GM19468 (cell line): ENCODE measurements at regions not wholly inside any gene's neighbourhood (a gene's known extent, or its start where the extent isn't known, plus 50 kb on each side); places are given as distances from the start of the nearest gene placed in this dataset.

Experiments
- ATAC-seq: cut with Tn5 transposase; IDR thresholded peaks from one replicate; pipeline ENCODE4 v1.9.1; 2021; ENCODE audit warnings: mild to moderate bottlenecking, moderate library complexity, moderate number of reproducible peaks; ENCODE audit not compliant: unreplicated experiment; ENCODE audit errors: extremely low read depth

- no peak for ATAC-seq
These were observed 93.6 kb downstream of the PRLHR start for GRCh38 chr10:118501637-118502440.

- no peak for ATAC-seq
These were observed 94.3 kb downstream of the PRLHR start for GRCh38 chr10:118501171-118501570.

DNA sequence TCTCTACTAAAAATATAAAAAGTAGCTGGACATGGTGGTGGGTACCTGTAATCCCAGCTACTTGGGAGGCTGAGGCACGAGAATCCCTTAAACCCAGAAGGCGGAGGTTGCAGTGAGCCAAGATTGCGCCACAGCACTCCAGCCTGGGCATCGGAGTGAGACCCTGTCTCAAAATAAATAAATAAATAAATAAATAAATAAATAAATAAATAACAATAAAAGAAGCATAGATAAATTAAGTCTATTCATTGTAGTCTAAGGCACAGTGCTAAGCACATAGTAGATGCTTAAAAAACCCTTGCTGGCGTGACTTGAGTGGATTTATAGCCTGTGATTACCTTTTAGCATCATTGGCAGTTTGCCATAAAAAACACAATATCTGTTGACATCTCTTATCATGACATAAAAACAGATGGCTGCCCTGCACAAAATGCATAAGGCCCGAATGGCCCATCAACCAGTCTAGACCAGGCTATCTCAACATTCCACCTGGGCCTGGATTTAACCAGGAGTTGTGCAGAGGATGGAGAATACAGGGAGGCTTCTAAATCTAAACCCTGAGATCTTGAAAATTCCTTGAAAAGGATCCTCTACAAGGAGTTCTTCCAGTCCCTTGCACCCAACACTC, 94.9 kb downstream of the PRLHR start:
- no peak for ATAC-seq

GRCh38 chr10:118499186-118499585, 96.3 kb downstream of the PRLHR start:
- ATAC-seq: no peak

DNA sequence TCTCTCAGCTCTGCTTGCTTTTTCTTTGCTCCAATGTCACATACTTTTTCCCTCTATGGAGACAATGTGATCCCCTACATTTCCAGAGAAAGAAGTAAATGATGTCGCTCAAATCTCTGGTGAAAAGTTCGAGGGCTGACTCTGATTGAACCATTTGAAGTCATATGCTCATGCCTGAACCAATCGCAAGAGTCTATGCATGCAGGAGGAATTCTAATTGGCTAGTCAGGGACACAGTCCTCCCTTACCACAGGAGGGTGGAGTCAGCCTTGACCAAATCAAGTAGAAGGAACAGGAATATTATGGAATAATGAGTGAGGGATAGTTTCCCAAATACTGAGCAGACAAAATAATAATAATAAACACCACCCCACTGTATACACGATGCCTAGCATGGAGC, 96.8 kb downstream of the PRLHR start:
- no peak for ATAC-seq

DNA sequence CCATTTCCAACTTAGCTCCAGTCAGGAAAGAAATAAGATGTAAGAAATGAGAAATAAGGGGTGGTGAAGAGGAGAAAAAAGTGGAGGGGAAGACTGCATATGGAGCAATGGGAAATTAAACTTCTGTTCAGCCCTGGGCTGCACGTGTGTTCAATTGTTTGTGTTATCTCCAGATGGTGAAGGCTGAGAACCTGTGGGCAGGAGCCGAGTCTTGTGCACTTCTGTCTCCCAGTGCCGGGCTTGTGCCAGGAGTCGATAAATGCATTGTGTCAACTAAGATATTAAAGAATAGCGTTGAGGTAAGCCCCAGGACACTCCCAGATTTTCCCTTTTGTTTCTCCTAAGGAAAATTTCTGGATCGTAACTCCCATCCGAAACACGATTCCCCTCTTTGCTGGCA, 98.2 kb downstream of the PRLHR start:
- ATAC-seq: no peak

- no peak for ATAC-seq
These were observed 98.9 kb downstream of the PRLHR start for GRCh38 chr10:118496525-118496924.

DNA sequence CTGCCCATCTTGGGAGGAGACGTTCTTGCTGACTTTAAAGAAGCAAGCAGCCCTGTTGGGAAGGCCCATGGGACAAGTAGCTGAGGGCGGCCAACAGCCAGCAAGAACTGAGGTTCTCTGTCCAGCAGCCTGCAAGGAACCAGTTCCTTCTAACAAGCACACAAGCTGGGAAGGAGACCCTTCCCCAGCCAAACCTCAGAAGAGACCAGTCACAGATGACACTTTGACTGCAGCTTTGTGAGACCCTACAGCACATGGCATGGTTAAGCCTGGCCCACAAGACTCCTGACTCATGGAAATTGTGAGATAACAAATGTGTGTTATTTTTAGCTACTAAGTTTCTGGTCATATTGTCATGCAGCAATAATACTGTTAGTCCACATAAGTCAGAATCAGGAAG, 99.9 kb downstream of the PRLHR start:
- ATAC-seq: no peak

- no peak for ATAC-seq
These were observed 104.4 kb downstream of the PRLHR start for GRCh38 chr10:118491055-118491454.

DNA sequence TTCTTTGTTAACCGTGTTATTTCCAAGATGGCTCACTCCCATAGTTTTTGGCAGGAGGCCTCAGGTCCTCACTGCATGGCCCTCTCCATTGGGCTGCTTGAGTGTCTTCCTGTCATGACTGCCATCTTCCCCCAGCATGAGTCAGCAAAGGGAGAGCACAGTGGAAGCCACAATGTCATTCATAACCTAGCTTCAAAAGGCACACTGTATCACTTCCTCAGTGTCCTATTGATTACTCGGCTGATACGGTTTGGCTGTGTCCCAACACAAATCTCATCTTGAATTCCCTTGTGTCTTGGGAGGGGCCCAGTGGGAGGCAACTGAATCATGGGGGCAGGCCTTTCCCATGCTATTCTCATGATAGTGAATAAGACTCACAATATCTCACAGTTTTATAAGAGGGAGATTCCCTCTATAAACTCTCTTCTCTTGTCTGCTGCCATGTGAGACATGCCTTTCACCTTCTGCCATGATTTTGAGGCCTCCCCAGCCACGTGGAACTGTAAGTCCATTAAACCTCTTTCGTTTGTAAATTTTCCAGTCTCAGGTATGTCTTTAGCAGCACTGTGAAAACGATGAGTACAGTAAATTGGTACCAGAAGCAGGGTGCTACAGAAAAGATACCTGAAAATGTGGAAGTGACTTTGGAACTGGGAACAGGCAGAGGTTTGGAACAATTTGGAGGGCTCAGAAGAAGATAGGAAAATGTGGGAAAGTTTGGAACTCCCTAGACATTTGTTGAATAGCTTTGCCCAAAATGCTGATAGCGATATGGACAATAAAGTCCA, 106.5 kb downstream of the PRLHR start:
- no peak for ATAC-seq

DNA sequence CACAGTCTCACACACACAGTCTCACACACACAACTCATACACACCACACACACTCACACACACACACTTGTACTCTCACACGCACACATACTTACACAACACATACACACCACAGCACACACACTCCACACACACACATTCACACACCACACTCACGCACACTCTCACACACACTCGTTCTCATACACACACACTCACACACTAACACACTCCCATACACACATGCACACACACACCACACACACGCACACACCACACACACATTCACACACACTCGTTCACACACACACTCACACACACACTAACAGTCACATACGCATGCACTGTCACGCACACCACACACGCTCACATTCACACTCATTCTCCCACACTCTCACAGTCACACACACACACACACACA, 109.8 kb downstream of the PRLHR start:
- no peak for ATAC-seq

DNA sequence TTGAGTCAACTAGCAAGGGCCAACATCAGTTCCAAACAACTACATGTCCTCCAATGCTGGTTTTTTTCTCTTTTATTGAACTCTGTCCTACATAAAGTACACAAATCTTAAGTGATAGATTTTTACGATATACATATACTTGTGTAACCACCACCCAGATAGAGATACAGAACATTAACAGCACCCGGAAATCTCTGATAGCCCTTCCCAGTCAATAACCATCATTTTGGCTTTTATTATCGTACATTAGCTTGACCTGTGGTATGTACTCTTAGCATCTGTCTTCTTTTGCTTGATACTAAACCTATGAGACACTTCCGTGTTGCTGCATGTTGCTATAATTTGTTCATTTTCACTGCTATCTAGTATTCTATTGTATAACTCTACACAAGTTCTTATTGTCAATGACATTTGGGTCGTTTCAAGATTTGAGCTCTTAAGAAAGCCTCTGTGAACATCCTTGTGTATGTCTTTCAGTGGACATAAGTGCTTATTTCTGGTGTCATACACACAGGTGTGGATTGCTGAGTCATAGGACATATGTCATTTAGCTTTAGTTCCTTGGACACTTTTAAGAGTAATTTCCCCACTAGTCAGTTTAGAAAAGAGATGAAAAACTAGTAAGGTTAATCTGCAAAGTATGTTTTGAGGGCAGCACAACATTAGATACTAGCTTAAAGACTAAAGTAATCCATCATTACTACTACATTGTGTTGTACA, 111.1 kb downstream of the PRLHR start:
- no peak for ATAC-seq

DNA sequence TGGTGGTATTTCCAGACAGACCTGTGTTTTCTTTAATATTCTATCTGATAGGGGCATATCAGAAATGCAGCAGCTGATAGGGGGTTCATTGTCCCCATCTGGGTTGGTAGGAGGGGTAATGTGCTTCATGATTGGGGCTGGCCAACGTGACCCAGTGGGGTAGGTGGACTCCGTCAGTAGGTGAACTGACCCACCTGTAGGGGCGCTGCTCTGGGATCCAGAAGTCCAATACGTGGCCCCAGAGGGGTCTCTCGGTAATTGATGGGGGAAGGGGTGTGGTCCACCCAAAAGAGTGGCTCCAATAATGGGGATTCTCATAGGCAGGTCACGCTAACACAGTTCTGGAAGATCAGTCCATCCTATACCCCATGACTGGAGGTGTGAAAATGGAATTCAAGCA, 112.0 kb downstream of the PRLHR start:
- ATAC-seq: no peak

DNA sequence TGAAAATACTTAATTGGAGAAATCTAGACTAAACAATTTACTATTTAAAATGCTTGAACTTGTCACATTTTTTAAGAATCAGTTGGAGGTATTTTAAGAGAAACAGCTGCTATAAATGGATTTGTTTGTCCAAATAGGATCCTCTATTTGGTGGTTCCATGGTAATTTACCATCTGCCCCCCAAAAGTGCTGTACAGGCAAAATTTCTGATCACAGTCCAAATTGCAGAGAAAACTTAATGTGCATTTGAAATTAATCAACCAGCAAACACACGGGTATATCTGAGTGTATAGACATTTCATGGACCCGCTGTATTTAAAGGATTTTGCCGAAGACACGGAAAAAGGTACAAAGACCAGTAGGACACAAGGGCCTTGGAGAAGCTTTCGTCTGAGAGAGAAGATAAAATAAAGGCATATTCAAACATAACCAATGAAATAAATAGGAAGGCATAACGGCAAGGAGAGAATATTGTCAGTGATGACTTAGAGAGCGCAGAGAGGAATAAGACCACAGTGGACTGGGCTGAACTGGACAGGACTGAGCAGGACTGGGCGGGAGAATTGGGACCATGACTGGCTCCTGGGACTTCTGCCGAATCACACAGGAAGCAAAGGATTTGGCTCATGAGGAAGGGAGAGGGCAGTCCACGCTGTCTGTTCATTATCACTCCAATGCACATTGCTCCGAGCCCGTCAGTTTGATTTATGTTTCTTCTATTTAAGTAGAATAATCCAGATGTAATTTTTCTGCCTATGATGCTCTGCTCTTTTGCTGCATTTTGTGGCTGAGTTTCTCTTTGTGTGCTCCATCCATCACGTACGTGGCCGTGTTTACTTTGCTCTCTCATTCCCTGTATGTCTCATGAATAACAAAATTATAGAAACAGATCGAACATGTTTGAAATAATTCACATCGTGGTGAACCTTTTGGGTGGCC, 112.8 kb downstream of the PRLHR start:
- ATAC-seq: no peak

DNA sequence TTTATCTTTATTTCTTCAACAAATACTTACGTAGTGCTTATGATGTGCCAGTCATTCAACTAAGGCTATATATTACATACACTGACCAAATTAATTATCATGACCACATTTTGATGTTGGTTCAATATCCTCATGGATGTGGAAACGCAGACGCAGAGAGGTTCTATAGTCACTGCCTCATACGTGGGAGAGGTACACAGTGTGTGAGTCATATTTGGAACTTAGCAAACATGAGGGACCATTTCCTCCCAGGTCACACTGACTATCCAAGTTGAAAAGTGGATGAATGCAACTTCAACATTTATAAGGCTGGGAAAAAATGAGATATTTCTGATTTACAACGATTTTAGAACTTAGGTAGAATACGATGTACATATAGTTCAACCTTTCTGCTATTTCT, 113.6 kb downstream of the PRLHR start:
- no peak for ATAC-seq

GRCh38 chr10:118475214-118475613, 120.2 kb downstream of the PRLHR start:
- ATAC-seq: no peak

DNA sequence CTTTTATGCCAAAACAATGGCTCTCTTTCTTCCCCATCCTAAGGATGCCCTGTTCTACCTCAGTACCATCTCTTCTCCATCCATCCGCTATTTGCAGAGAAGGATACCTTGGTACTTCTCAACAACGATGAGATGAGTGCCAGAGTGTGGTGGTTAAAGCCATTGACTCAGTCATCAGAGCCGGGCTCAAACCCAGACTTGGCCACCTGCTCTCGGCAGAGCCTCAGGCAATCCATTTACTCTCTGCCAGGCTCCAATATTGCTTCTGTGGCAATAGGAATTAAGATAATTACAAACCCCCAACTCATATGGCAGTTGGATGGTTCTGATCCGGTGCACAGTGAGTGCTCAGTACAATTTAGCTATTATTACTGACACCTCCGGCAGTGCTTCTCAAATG, 121.3 kb downstream of the PRLHR start:
- ATAC-seq: no peak

GRCh38 chr10:118473305-118473960, 122.0 kb downstream of the PRLHR start:
- no peak for ATAC-seq
